Renal pelvis (tissue), 1 donor: ENCODE measurements at regions not wholly inside any gene's neighbourhood (a gene's known extent, or its start where the extent isn't known, plus 50 kb on each side); places are given as distances from the start of the nearest gene placed in this dataset.
"Not testable (repeated sequence)": the region's sequence is repeated elsewhere in the genome, so short reads cannot be mapped to it uniquely, and the experiment has no call there.

Experiments
- DNase-seq: peaks from one replicate; pipeline ENCODE4 v3.0.0-alpha.2; 2013

- no peak for DNase-seq
These were observed 230.8 kb upstream of the CHAC2 start for GRCh38 chr2:53536583-53537361.

DNA sequence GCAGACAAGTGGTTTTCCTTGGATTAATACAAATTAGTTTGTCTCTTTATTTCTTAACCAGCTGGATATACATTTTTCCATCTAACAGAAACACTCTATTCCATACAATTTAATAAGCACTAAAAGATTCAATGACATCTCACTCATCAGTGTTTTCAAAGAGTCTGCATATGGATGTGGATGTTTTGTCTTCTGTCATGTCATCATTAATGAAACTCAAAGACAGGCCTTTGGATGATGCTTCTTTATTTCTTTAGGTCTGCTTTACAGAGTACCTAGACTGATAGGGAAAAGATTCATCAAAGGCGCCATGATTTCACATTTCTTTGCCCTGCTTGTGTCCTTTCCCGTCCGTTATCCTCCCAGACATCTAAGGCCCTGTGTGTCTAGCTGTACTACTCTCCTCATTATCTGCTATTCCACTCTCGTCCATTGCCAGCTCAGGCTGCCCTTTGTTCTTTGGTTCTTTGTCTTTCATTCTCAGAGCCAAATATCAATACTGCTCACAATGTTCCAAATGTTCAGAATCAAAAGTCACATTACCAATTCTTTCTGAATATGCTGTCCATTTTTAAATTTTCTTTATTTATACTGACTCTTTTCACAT lies 232.3 kb upstream of the CHAC2 start:
- no peak for DNase-seq

- no peak for DNase-seq
These were observed 237.5 kb upstream of the CHAC2 start for GRCh38 chr2:53530126-53530525.

DNA sequence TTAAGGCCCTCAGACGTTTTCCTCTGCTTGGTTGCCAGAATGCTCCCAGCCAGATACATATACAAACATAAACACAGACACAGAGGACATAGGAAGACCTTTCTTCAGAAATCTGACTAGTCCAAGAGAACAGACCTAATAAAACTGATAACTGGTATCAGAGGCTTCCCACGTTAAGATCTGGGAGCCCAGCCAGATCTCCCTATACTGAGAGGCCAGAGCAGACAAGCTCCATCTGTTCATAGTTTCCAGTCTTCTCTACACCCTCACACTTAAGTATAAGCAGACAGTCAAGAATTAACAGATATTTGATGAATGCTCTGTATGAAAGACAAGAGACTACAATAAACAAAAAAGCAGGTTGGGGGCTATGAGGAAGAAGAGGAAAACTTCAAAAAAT lies 240.5 kb upstream of the CHAC2 start:
- DNase-seq = no peak

DNA sequence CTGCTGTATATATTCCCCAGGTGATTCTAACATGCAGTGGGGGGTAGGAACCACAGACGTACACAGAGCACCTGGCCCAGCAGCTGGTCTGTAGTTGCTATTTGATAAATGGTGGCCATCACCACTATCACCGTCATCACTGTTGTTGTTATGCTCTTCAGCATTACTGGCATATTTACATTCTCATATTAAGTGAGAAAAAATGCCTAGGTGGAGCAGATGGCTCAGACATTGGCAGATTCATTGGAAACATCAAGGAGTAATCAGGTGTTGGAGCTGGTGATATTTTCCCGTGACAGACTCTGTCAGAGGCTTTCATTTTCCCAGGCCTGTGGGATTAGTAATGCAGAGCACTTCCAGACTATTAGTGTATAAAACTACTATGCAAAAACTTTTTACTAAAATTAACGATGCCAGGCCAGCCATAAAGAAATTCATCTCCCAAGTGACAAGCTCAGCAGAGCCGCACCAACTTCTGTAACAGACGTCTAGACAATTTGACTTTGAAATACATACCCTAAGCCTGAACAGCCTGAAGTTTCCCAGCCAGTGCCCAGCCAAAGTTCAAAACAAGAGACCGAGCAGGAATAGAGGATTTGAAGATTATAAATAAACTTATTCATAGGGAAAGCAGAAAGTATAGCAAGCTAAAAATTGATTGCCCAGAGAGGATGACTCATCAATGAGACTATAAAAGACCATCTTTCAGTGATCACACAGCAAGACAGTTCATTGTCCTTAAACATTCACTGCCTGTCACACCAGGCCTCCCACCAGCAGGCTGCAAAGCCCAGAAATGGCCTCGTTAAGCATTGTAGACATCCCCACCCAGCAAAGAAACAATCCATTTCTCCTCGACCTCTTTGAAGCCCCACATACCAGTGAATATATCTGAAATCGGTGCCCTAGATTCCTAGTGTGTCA lies 247.4 kb upstream of the CHAC2 start:
- DNase-seq = no peak

DNA sequence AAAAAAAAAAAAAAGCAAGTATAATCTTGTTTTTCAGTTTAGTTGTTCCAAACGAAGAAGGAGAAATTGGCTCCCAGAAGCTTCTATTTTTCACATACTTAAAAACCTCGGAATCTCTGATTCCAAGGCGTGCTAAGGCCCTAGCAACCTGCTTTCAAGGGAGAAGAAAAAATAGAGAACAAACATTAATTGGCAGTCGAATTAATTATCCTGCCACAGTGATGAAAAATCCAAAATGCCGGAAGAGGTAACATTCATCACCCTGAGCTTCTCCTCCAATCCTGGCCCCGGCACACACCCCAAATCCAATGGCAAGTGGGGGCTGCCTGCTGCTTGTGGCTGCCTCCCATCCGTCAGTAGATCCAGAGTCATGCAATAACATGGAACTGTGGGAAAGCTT lies 250.2 kb upstream of the CHAC2 start:
- no peak for DNase-seq

- DNase-seq = no peak
These were observed 251.0 kb upstream of the CHAC2 start for GRCh38 chr2:53516650-53517049.

DNA sequence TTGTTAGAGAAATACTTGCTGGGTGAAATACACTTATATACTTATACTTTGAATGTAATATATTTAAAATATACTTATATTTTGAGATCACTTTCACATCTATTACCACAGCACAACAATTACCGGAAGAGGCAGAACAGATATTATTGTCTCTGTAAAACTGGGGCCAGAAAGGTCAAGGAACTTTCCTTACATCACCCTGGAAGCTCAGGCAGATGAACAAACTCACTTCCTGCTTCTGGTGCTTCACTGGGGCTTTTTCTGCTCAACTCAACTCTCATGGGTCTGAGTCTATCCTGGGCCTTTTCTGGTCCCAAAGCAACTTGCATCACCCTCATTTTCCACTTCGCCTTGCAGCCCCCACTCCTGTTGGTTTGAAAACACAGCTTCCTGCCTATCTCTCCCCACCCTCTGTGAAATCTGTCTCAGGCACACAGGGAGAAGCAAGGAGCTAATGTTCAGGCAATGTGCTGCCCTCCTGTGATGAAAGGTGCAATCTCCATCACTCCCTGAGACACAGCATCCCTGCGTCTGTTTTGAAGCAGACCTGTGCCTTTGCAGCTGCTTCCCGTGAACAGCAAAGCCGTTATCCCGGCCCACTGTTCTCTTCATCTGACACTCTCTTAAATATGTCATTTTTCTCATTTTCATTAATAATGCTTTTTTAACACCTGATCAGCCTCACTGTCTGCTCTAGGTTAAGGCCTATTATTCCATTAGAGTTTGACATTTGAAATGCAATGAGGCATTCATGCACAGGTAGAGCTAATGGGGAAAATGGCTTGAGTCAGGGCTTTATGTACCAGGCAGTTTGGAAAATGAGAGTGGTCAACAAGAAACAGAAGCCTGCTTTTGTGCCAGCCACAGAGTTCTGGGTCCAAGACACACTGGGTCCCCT lies 251.9 kb upstream of the CHAC2 start:
- DNase-seq = no peak

- no peak for DNase-seq
These were observed 254.4 kb upstream of the CHAC2 start for GRCh38 chr2:53513167-53513666.

DNA sequence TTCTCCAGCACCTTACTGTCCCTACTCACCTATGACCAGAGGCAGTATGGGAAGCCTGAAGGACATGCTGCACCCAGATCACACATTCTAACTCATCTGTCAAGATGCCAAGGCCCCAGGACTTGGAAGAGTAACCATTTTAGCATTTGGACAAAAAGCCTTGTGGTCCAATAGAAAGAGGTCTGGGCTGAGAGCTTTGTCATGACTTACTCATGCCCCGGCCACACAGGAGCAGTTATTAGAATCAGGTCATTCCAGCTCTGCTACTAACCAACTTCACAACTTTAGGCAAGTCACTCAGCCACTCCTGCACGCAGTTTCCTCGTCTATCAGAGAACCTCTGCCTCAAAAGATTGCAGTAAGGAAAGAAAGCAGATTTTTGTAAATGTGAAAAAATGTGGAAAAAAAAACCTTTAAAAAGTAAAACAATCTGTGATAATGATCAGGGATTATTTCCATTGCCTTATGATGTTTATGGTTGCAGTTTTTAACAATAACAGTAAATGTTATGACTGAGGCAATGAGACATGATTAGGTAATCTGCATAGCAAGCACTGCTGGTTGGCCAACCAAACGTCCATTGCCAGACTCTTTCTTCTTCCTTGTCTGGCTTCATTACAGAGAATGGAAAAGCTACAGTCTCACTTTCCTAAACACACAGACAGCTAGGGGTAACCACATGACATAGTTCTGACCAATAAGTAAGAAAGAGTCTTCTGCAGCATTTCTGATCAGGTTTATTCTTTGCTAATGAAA lies 255.4 kb upstream of the CHAC2 start:
- DNase-seq = no peak

DNA sequence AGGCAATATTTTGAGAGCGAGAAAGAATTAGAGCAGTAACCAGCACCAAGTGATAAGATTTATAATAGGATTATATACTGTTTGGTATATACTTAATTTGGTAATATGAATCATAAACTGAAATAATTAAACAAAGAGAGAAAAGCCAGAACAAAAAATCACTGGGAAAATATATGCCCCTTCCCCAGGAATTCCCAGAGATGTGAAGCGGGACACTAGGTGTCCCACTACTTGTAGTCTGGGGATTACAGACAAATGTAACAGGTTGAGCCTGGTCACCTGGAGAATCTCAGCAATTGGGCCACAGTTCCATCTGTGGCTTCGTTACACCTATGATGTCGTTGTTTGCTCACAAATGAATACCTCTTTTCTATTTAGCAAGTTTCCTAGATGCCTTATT lies 256.1 kb upstream of the CHAC2 start:
- no peak for DNase-seq

DNA sequence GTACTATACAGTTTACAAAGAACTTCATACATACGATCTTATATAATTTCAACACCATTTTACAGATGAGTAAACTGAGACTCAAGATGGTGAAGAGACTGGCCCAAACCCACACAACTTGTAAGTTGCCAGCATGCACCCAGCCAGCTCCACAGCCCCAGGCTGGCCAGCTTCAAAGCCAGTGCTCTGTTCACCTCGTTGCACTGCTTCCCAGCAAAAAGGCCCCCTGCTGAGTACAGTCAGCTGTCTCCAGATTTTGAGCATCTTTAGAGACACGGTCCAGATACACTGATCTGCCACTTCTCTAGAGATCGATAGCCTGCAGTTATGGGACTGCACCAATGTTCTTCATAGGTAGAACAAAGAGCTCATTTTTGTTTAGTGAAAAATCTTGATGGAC lies 257.2 kb upstream of the CHAC2 start:
- DNase-seq = no peak

DNA sequence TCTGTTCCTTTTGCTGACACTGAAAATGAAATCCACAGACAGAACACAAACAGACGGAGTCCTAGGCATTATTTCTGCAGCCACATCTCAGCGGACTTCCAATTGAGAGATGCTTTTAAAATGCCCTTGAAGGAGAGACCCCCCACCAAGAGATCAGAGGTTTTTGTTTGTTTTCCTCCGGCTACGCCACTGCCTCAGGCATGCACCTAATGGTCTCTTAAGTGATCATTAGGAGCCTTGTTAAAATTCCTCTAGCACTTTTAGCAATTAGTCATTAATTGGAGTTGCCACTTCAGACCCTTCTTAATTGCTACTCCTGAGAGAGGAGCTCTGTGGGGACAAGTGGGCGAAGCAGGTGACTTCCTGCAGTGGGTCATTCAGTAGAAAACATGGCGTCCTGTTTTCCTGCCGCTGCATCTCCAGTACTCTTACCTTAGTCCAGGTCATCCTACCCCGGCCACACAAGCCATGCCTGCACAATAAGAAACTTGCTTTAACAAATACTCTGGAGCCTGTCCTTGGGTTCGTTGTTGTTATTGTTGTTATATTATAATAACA lies 257.7 kb upstream of the CHAC2 start:
- no peak for DNase-seq

DNA sequence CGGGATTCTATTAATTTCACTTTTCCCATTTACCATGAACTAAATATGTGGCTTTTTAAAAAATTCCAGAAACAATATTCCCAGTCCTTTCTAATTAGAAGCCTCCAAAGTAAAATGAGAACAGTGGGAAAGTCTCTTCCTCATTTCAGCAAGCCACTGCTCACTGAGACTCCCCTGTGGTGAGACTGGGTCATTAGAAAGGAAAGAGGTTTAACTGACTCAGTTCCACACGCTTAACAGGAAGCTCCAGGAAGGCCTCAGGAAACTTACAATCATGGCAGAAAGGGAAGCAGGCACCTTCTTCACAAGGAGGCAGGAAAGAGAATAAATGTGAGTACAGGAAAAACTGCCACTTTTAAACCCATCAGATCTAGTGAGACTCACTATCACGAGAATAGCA lies 258.9 kb upstream of the CHAC2 start:
- DNase-seq = no peak

- DNase-seq = not testable (repeated sequence)
These were observed 260.5 kb upstream of the CHAC2 start for GRCh38 chr2:53507070-53507469.

DNA sequence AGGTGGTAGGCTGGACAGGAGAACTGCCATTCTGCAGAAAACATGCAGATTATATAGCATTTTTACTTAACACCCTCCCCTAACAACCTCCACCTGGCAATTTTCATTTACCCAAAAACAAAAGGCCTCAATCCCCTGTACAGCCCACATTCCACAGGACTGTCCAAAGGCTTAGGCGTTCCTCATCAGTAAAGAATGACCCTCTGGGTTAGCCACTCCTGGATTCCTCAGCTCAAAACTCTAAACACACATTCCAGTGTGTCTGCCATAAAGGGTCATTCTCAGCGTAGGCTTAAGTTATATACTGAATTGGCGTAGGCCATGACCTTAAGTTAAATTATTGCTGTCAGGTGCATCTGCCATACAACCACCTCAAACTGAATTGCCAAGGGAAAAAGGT lies 261.8 kb upstream of the CHAC2 start:
- no peak for DNase-seq

- DNase-seq = no peak
These were observed 263.1 kb upstream of the CHAC2 start for GRCh38 chr2:53504507-53504906.

DNA sequence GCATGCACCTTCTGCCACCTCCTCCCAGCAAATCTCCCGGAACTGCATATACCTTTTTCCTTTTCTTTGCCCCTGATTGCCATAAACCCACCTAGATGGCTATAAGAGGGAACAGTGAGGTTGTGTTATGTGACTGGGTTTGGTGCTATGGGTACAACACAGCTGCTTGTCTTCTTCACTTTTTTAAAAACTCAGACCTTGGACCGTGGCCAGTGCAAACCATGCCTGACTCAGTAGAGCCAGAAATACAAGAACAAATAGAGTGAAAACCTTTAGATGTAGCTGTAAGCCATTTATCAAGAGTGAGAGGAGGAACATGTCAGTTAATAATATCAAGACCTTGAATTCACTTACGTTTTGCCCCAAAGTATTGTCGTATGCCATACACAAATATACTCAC lies 267.4 kb upstream of the CHAC2 start:
- no peak for DNase-seq

DNA sequence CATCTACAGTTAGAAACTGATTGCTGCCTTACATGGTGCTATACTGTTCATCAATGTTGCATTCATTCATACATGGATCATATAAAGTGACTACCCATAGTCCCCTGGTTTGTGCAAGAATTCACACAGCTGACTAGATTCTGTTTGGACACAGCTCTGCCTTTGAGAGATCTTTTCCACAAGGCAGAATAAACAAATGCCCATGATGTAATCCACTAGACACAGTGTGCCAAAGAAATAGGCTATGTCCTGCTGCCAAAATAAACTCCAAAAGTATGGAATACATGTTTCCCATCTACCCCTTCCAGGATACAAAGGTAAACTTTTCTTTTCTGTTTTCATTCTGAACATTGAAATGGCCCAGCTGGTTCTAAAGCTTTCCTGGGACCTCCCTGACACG lies 269.4 kb upstream of the CHAC2 start:
- no peak for DNase-seq

DNA sequence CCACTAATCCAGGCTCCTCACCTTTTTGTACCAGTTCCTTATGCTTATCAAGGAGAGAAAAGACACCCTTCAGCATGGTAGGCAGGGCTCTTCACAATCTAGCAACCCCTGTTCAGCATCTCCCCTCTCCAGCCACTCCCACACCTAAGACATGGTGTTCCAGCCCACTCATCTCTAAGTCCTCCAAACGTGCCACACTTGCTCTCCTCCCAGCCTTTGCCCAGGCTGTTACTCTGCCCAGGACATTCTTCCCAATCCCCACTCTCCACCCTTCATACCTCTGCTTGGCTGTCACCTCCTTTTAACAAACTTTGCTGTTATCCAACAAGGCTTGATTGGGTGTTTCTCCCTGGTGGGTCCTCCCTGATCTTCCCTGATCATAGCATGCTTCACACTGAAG lies 270.6 kb upstream of the CHAC2 start:
- no peak for DNase-seq

DNA sequence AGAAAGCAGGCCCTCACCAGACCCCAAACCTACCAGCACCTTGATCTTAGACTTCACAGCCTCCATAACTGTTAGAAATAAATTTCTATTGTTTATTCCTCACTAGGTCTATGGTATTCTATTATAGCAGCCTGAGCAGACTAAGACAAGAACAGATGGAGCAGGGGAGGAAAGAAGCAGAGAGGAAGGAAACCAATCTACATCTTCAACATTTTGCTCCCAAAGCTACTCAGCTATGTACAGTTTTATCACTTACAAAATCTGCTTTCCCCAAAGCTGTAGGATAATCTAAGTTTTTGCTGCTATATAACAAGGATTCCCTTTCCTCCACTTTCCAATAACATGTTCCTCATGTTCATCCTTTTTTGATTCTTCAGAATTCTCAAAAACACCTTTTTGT lies 274.4 kb upstream of the CHAC2 start:
- DNase-seq = no peak
